Fibroblast of lung (primary cell): ENCODE measurements at regions not wholly inside any gene's neighbourhood (a gene's known extent, or its start where the extent isn't known, plus 50 kb on each side); places are given as distances from the start of the nearest gene placed in this dataset.

Source experiments
- CTCF ChIP-seq, 2 donors: IDR thresholded peaks in 1 of 2; conservative IDR thresholded peaks in 1 of 2; 1 replicate in 1 of 2; 2 replicates in 1 of 2; pipeline ENCODE4 v1.5.1; 2011 to 2012; ENCODE audit warnings: low read length in 2 of 2, control low read depth in 1 of 2, inconsistent platforms in 1 of 2, low read depth in 1 of 2, mild to moderate bottlenecking in 1 of 2
- EZH2 ChIP-seq: IDR thresholded peaks from 2 replicates; pipeline ENCODE4 v1.5.1; 2012; ENCODE audit warnings: low read length, control low read depth, mild to moderate bottlenecking; ENCODE audit errors: missing control alignments

- no peak for TF ChIP-seq CTCF (conservative IDR thresholded peaks at IDR 0.05 in 1 of 2, IDR thresholded peaks at IDR 0.05 in 1 of 2; ENCODE audit: low read depth in 1 of 2, low read length in 2 of 2)
- TF ChIP-seq EZH2 = no peak
These were observed 309.1 kb downstream of the KLF12 start for GRCh38 chr13:73825143-73825542.
